Fibroblast of the aortic adventitia (primary cell): ENCODE measurements at regions not wholly inside any gene's neighbourhood (a gene's known extent, or its start where the extent isn't known, plus 50 kb on each side); places are given as distances from the start of the nearest gene placed in this dataset.
A peak's percentile ranks its signal among the peaks of the same experiment; 100 is the strongest.
"Not testable (repeated sequence)": the region's sequence is repeated elsewhere in the genome, so short reads cannot be mapped to it uniquely, and the experiment has no call there.

Source experiments
- DNase-seq: peaks from one replicate; pipeline ENCODE4 v3.0.0-alpha.2; 2010; ENCODE audit warnings: low read depth
- H3K4me3 ChIP-seq: 2 replicates; pipeline ENCODE4 v1.5.1; 2011; ENCODE audit warnings: low read depth, mild to moderate bottlenecking, control low read depth, low read length, moderate library complexity
- TF ChIP-seq, protein P1 (sequence below): IDR thresholded peaks from 2 replicates; pipeline ENCODE4 v1.5.1; 2011; ENCODE audit warnings: mild to moderate bottlenecking, low read length, control low read depth, inconsistent platforms; ENCODE audit not compliant: insufficient read depth

- TF ChIP-seq, protein P1, sequence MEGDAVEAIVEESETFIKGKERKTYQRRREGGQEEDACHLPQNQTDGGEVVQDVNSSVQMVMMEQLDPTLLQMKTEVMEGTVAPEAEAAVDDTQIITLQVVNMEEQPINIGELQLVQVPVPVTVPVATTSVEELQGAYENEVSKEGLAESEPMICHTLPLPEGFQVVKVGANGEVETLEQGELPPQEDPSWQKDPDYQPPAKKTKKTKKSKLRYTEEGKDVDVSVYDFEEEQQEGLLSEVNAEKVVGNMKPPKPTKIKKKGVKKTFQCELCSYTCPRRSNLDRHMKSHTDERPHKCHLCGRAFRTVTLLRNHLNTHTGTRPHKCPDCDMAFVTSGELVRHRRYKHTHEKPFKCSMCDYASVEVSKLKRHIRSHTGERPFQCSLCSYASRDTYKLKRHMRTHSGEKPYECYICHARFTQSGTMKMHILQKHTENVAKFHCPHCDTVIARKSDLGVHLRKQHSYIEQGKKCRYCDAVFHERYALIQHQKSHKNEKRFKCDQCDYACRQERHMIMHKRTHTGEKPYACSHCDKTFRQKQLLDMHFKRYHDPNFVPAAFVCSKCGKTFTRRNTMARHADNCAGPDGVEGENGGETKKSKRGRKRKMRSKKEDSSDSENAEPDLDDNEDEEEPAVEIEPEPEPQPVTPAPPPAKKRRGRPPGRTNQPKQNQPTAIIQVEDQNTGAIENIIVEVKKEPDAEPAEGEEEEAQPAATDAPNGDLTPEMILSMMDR, result no peak
- H3K4me3 ChIP-seq, result no peak overlapping the region
- peak; percentile 80 for DNase-seq
Observed at GRCh38 chr7:130956417-130957136, 222.6 kb upstream of the KLF14 start.

DNA sequence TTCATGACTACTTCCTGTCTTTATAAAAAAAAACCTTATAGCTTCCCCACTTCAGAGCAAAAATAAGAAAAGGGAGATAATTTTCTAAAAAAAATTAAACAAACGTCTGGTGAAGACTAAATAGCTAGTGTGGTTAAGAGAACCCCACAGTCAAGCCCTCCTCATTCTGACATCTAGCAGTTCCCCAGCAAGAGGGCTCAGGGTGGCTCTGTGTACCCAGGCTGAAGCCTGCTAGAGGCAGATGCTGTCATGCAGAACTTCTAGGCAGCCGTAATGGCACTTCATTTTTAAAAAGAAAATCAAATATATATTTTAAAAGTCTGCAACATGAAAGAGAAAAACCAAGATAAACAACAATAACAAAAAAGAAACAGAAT is 223.1 kb upstream of the KLF14 start:
- DNase-seq, result no peak
- TF ChIP-seq, protein P1, result no peak

GRCh38 chr7:130957722-130958435 is 223.9 kb upstream of the KLF14 start:
- DNase-seq, H3K4me3 ChIP-seq: not testable (repeated sequence)

More for the DNA sequence above, 223.1 kb upstream of the KLF14 start:
- no peak overlapping the region for H3K4me3 ChIP-seq

DNA sequence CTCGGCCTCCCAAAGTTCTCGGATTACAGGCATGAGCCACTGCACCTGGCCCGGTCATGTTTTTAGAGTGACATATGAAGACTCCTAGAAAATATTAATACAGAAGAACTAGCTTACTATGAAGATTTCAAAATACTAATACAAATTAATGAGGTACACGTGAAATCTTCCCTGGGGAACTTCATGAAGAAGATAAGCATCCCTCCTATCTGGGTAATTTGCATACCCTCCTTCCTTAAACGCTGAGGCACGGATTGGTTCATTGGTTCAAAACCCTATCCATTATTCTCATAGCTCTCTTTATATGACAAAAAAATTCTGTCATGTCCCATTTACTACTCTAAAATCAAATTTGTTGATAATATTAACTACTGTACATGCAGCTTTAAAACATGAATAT is 224.8 kb upstream of the KLF14 start:
- peak; percentile 29 for DNase-seq
- TF ChIP-seq, protein P1, result no peak
- H3K4me3 ChIP-seq, result peak overlapping the region; percentile 34

- DNase-seq, result peak; percentile 92
- H3K4me3 ChIP-seq, result peak overlapping the region; percentile 52
- TF ChIP-seq, protein P1, result peak; percentile 62
Observed at GRCh38 chr7:130959743-130960207, 225.8 kb upstream of the KLF14 start.

DNA sequence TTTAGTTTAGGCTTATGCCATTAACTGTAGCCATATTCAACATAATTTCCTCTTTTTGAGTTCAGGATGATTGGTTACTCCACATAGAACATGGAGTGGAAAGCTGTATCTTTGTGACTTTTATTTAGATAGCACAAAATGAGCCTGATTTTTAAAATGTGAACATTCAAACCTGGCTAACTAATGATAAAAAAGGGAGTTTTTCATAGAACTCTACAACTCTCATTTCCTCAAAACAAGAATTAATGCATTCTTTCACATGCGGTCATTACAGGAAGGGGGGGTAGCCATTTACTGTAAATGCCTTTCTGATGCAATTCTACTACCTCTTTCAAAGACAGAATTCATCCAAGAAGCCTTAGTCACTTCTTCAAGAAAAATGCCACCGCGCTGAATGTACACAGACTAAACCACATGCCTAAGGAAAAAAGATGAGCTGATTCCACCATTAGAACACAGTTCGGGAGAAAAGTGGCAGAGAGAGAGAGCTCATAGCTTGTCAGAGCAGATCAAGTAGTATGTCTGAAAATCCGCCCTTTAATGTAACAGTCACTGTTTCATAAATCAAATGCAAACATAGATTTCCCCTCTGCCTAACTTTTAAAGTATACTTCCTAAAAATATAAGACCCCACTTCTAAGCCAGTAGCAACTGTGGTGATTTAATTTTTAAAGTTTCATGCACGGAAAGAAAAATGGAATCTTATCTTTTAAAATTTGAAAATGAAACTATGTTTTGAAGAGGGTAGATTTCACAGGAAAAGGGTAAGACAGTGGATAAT is 226.4 kb upstream of the KLF14 start:
- TF ChIP-seq, protein P1, result no peak
- DNase-seq, result peak; percentile 99
- H3K4me3 ChIP-seq, result peak overlapping the region; percentile 52
